Keratinocyte (primary cell): ENCODE measurements at regions not wholly inside any gene's neighbourhood (a gene's known extent, or its start where the extent isn't known, plus 50 kb on each side); places are given as distances from the start of the nearest gene placed in this dataset.
A peak's percentile ranks its signal among the peaks of the same experiment; 100 is the strongest.

Source experiments
- CTCF ChIP-seq, 3 experiments: IDR thresholded peaks in 1 of 3; conservative IDR thresholded peaks in 1 of 3; optimal IDR thresholded peaks in 1 of 3; 2 replicates in 2 of 3; 3 replicates in 1 of 3; pipeline versions ENCODE3 to v1.5.1; 2011; ENCODE audit warnings: low read length in 3 of 3, mild to moderate bottlenecking in 3 of 3, moderate library complexity in 2 of 3, control low read depth in 1 of 3, inconsistent platforms in 1 of 3; ENCODE audit not compliant: insufficient read depth in 2 of 3; ENCODE audit errors: extremely low read depth in 1 of 3
- EZH2 ChIP-seq: IDR thresholded peaks from one replicate; pipeline ENCODE4 v1.6.1; 2012; ENCODE audit warnings: inconsistent platforms, mild to moderate bottlenecking, low read length, moderate library complexity

DNA sequence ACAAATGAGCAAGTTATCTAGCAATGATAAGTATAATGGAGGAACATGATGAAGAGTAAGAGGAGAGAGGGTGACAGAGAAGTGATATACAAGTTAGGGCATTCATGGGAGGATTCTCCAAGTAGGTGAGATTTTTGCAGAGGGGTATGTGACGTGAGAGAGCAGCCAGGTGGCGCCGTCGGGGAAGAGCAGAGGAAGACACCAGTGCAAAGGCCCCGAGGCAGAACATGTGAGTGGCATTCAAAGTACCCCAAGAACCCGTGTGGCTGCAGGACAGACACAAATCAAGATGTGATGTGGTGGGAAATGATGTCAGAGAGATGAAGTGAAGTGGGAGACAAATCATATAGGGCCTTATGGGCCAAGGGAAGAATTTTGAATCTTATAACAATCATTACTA is 81.8 kb upstream of the GRM7 start:
- TF ChIP-seq CTCF (optimal IDR thresholded peaks at IDR 0.05 in 1 of 3, IDR thresholded peaks at IDR 0.05 in 1 of 3, conservative IDR thresholded peaks at IDR 0.05 in 1 of 3; ENCODE audit: extremely low read depth in 1 of 3, insufficient read depth in 2 of 3, low read length in 3 of 3) = peak in 1 of 3 experiments; percentile 19
- TF ChIP-seq EZH2 = no peak
